Hematopoietic multipotent progenitor cell (in vitro differentiated cells): ENCODE measurements at regions not wholly inside any gene's neighbourhood (a gene's known extent, or its start where the extent isn't known, plus 50 kb on each side); places are given as distances from the start of the nearest gene placed in this dataset.
"Not testable (repeated sequence)": the region's sequence is repeated elsewhere in the genome, so short reads cannot be mapped to it uniquely, and the experiment has no call there.

Experiments
- DNase-seq, 3 donors: peaks; one replicate each; pipeline ENCODE4 v3.0.0-alpha.2; 2011 to 2015; ENCODE audit warnings: low read depth in 2 of 3, low spot score in 2 of 3

GRCh38 chr4:11701966-11702725 lies 273.5 kb upstream of the HS3ST1 start:
- no peak for DNase-seq

GRCh38 chr4:11700751-11701226 lies 272.1 kb upstream of the HS3ST1 start:
- DNase-seq, result no peak

DNA sequence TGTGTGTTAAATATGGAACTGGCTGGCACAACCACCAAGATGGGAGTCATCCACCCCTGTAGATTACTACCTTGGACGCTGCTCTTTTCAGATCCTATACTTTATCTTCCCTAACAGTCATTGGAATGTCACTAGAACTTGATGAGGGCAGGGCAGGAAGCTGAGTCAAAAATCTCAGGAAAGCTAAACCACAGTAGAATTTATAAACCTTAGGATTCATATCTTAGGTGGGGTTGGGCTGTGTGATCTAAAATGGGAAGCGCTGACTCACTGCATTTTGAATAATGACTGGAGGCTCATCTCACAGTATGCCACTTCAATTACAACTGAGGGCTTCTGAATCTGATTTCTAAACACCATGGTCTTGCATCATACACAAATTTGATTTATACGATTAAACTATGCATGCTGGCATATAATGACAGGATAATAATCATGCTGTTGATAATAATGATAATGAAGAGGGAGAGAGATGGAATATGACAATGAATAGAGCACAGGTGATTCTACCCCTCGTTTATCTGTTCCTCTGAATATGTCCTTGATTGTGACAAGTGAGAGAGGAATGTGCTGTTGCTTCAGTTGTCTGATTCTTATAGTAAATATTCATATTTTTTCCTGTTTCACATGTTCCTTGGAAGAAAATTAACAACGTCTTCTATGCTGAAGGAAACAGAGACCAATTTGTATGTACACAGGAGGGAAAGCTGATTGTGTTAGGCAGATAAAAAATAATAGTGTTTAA lies 270.3 kb upstream of the HS3ST1 start:
- DNase-seq, result no peak

DNA sequence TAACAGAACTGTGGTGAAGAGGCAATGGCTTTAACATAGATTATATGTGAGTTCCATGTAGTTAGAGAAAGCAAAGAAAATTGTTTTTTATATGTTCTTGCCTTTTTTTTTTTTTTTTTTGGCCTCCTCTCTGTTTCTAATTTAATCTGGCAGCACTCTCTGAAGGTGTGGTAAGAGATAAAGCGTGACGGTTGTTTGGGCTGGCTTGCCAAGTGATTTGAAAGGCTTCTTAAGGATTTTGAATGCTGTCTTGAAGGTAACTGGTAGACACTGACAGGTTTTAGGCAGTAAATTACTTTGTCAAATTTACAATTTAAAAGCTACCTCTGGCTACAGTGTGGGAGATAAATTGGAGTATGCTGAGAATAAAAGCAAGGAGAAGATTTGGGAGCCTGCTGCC lies 269.3 kb upstream of the HS3ST1 start:
- DNase-seq, result no peak

GRCh38 chr4:11693693-11694092 lies 265.0 kb upstream of the HS3ST1 start:
- DNase-seq, result no peak

DNA sequence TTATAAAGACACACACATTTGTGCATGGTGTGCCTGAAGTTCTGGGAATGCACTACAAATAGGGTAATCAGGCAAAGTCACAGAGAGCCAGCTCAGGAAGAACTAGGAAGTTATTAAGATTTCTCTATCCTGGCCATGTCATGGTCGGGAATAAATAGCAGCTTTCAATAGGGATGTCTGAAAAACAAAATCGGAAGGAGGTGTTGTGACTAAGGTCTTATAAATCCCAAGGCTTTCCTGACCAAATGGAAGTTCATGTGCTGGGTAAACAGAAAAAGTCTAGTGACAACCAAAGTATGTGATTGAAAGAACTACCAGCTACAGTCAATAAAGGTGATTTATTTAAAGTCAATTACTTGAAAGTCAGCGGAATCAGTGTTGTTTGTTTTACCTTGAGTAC lies 262.5 kb upstream of the HS3ST1 start:
- DNase-seq, result no peak

DNA sequence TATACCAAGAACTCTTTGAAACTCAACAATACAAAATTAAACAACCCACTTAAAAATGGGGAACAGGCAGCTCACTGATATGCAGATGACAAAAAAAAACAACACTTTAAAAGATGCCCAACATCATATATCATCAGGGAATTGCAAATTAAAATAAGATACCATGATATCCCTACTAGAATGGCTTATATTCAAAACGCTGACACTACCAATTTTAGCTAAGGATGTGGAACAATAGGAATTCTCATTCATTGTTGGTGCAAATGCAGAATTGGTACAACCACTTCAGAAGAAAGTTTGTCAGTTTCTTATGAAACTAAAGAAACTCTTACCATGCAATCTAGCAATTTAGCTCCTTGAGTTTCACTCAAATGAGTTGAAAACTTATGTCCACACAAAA lies 259.0 kb upstream of the HS3ST1 start:
- no peak for DNase-seq

- DNase-seq, result no peak
Observed at GRCh38 chr4:11685481-11685880, 256.8 kb upstream of the HS3ST1 start.

- no peak for DNase-seq
Observed at GRCh38 chr4:11675051-11675800, 246.5 kb upstream of the HS3ST1 start.

- DNase-seq, result no peak
Observed at GRCh38 chr4:11670304-11670703, 241.6 kb upstream of the HS3ST1 start.

- no peak for DNase-seq
Observed at GRCh38 chr4:11669156-11669555, 240.5 kb upstream of the HS3ST1 start.

- DNase-seq, result no peak
Observed at GRCh38 chr4:11663114-11663513, 234.4 kb upstream of the HS3ST1 start.

GRCh38 chr4:11650801-11651596 lies 222.3 kb upstream of the HS3ST1 start:
- no peak for DNase-seq

GRCh38 chr4:11647433-11647832 lies 218.7 kb upstream of the HS3ST1 start:
- no peak for DNase-seq

DNA sequence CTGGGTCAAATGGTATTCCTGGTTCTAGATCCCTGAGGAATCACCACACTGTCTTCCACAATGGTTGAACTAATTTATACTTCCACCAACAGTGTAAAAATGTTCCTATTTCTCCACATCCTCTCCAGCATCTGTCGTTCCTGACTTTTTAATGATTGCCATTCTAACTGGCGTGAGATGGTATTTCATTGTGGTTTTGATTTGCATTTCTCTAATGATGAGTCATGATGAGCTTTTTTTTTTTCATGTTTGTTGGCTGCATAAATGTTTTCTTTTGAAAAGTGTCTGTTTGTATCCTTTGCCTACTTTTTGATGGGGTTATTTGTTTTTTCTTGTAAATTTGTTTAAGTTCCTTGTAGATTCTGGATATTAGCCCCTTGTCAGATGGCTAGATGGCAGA lies 214.4 kb upstream of the HS3ST1 start:
- not testable (repeated sequence) for DNase-seq

- DNase-seq, result no peak
Observed at GRCh38 chr4:11640584-11640983, 211.9 kb upstream of the HS3ST1 start.

- DNase-seq, result no peak
Observed at GRCh38 chr4:11636551-11636950, 207.9 kb upstream of the HS3ST1 start.

GRCh38 chr4:11636031-11636430 lies 207.3 kb upstream of the HS3ST1 start:
- DNase-seq, result no peak

DNA sequence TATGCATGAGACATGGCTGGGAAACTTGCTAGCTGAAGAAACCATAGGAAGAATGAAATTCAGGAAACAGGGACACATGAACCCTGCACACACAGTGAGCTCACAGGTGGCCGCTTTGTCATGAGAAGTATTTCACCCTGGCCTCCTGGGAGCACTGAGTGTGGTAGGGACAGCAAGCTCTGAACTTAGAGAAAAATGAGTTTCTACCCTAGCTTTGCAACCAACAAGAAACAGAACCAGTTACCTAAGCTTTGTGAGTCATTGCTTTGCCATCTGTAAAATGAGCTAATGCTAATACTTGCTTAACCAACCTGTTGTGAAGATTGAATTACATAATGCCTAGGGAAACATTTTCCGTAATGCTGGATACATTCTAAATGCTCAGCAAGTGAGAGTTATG lies 206.6 kb upstream of the HS3ST1 start:
- DNase-seq, result no peak

DNA sequence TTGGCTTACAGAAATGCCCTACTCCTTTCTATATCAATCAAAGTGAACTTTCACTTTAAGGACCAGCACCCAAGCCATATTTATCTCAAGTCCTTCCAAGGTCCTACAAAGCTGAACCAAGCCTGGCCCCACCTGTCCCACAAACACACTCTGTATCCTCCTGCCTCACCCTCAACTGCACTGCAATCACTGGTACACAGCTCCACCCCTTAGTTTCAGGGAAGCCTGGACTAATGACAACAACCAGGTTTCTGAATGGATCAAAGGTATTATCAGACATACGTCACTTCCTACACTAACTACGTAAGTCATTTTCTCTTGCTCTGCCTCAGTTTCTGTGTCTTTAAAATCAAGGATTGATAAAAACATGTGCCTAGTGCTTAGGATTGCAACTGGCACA lies 205.6 kb upstream of the HS3ST1 start:
- DNase-seq, result no peak

DNA sequence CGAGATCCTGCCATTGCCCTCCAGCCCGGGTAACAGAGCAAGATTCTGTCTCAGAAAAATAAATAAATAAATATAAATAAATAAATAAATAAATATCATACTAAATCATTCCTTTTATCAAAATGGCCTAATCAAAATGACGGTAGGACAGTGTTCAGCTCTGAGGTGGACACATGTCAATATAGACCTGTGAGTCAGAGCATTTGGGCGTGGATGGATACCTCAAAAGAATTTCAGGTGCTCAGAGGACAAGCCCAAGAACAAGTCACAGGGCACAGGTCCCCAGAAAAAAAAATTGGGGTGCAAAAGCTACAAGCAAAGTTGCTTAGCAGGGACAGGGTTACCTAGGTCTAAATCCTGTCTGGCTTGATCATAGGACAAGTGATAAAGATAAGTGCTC lies 204.7 kb upstream of the HS3ST1 start:
- no peak for DNase-seq
